Hindlimb muscle (tissue), 1 donor: ENCODE measurements at regions not wholly inside any gene's neighbourhood (a gene's known extent, or its start where the extent isn't known, plus 50 kb on each side); places are given as distances from the start of the nearest gene placed in this dataset.
"Not testable (repeated sequence)": the region's sequence is repeated elsewhere in the genome, so short reads cannot be mapped to it uniquely, and the experiment has no call there.

ENCODE experiments used
- DNase-seq: peaks from one replicate; pipeline ENCODE4 v3.0.0-alpha.2; 2013

DNA sequence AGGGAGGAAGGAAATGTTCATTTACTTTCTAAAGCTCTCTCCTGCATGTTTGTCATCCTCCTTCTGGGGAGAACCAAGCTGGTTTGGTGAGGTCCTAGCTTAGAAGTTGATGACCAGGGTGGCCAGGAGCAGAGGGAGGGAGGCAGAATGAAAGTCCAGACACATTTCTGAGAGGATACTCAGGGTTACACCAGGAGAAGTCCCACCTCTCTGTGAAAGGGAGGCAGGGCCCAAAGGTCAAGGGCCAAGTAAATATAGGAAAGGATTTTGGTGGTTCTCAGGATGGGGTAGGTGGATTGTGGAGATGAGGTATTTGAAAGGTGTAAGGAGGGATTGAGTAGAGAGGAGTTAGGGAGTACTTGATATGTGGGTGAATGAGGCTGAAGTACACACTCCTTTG, 58.0 kb upstream of the FBXO11 start:
- DNase-seq, result no peak

DNA sequence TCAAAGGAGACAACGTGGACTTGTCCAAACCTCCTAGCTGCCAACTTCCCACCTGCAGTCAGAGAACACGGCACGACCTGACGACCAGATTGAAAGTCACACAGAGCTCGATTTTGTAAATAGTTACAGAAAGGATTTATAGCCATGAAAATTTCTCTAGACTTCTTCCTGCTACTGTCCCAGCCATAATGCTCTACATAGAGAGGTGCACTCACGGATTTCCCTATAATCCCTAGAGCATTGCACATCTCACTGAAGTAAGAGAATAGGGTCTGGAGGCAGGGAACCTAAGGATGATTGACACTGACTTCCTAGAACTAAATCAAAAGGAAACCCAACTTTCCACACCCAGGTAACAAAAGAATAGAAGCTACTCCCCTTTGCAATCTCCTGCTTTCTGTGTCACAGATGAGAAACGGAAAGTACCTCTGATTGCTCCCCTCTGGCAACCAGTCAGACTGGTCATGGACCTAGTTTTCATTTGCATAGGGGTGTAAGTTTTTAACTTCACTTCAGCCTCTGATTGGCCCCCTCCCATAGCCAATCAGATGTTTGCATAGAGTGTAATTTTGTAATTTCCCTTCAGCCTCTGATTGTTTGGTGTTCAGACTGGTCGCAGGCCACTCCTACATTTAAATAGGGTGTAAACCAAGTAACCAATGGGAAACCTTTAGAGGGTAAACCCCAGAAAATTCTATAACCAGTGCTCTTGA, 58.6 kb upstream of the FBXO11 start:
- no peak for DNase-seq

DNA sequence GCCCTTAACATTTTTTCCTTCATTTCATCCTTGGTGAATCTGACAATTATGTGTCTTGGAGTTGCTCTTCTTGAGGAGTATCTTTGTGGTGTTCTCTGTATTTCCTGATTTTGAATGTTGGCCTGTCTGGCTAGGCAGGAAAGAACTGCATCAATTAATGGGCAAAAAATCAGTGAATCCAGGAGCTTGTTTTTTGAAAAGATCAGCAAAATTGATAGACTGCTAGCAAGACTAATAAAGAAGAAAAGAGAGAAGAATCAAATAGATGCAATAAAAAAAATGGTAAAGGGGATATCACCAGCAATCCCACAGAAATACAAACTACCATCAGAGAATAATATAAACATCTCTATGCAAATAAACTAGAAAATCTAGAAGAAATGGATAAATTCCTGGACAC, 70.4 kb upstream of the FBXO11 start:
- DNase-seq, result not testable (repeated sequence)

GRCh38 chr2:47984041-47984440, 77.7 kb upstream of the FBXO11 start:
- no peak for DNase-seq

GRCh38 chr2:47990503-47990902, 84.2 kb upstream of the FBXO11 start:
- DNase-seq, result no peak

DNA sequence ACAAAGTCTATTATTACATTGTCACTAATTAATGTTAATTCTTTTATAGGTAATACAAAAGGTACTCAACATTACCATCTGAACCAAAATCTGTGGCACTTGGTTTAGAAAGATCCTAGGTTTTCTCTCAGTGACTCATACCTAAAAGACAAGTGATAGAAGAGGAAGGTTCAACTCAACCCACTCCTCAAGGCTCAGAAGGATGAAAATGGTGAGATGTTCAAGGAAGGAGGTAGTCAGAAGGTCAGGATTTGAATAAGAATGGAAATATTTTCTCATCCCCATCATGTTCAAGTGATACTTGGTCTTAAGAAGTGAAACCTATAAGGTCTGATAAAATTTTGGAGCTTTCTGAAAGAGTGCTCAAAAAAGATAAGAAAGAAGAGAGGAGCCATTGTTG, 86.4 kb upstream of the FBXO11 start:
- no peak for DNase-seq

DNA sequence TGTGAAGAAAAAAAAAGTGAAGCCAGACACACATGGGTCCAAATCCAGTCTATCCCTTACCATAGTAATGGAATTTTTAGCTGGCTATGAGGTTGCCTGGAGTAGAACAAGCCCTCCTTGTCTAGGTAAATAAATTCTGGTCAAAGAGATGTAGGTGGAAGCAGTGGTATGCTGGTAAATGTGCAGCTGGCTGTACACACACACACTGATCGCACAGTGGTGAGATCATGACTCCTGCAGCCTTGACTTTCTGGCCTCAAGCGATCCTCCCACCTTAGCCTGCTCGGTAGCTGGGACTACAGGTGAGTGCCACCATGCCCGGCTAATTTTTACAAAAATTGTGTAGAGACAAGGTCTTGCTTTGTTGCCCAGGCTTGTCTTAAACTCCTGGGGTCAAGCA, 90.5 kb upstream of the FBXO11 start:
- no peak for DNase-seq

- no peak for DNase-seq
Measured at GRCh38 chr2:47999512-47999911, 93.2 kb upstream of the FBXO11 start.

GRCh38 chr2:48001498-48001897, 95.2 kb upstream of the FBXO11 start:
- no peak for DNase-seq

DNA sequence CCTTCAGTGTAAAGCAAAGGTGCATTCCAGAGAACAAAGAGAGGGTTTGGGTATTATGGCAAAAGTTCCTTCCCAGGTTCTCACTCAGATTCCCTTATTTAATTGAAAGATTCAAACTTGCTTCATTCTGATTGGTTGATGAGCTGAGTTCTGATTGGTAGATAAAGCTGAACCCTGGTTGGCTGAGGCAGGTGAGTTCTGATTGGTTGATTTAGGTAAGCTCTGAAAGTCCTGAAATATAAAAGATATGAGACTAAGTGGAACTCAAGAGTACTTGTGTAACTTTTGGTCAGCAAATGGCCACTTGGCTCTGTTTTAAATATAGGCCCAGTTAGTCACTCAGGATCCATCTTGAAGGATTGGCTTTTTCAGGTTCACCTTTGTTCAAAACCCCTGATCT, 99.8 kb upstream of the FBXO11 start:
- no peak for DNase-seq

DNA sequence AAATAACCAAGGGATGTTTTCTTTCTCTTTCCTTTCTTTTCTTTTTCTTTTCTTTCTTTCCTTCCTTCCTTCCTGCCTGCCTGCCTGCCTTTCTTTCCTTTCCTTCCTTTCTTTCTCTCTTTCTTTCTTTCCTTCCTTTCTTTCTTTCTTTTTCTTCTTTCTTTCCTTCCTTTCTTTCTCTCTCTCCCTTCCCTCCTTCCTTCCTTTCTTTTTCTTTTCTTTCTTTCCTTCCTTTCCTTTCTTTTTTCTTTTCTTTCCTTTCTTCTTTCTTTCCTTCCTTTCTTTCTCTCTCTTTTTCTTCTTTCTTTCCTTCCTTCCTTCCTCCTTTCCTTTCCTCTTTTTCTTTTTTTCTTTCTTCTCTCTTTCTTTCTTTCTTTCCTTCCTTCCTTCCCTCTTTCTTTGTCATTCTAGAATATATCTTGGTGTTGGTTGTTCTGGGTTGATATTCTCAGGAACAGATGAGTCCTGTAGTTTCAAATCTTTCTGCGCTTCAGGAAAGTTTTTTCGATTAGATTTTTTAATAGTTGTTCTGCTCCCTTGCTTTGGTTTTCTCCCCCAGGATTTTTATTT, 101.5 kb upstream of the FBXO11 start:
- DNase-seq, result no peak

- DNase-seq, result no peak
Measured at GRCh38 chr2:48009256-48009655, 103.0 kb upstream of the FBXO11 start.

DNA sequence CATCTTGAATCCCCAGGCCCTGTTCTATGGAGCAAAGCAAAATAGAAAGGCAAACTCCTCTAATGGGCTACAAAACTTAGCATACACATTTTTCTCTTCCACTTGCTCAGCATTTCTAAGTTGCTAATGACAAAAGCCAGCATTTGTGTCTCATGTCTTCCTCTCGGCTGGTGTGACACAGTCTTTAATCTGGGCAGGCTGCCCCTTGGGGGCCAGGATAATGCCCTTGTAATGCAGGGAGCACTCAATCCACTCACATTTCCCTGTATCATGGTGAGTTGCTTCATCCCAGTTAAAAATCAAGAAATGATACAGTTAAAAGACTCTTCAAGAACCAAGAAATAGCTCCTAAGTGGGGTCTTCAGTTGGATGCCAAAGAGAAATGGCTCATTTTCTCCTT, 109.1 kb upstream of the FBXO11 start:
- no peak for DNase-seq

- no peak for DNase-seq
Measured at GRCh38 chr2:48016225-48017019, 110.1 kb upstream of the FBXO11 start.

DNA sequence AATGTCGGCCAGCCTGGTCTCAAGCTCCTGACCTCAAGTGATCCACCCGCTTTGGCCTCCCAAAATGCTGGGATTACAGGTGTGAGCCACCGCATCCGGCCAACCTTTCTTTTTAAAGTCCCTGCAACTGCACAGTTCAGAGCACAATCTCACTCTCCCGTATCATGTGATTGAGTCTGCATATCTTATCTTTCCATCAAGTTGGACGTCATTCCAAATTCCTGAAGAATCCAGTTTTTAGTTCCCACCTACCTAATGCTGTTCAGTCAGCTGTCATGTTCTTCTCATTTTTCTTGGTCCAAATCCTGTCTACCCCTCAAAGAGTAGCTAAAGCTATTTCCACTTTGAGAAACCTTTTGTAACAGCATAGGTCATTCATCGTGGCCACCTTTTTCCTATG, 110.8 kb upstream of the FBXO11 start:
- DNase-seq, result no peak

- DNase-seq, result no peak
Measured at GRCh38 chr2:48018480-48018879, 112.2 kb upstream of the FBXO11 start.

DNA sequence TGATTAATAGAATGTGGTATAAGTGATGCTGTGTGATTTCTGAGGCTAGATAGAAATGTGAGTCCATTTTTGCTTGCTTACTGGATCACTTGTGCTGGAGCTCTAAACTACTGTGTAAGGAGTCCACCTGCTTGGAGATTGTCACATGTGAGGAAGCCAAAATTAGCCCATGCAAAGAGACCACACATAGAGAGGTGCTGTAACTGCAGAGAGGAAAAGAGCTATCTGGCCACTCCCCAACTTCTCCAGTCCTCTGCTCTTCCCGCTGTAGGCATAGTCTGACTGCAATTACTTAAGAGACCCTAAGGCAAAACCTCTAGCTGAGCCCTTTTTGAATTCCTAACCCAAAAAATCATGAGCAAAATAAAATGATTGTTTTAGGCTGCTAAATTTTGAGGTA, 120.6 kb upstream of the FBXO11 start:
- DNase-seq, result no peak

DNA sequence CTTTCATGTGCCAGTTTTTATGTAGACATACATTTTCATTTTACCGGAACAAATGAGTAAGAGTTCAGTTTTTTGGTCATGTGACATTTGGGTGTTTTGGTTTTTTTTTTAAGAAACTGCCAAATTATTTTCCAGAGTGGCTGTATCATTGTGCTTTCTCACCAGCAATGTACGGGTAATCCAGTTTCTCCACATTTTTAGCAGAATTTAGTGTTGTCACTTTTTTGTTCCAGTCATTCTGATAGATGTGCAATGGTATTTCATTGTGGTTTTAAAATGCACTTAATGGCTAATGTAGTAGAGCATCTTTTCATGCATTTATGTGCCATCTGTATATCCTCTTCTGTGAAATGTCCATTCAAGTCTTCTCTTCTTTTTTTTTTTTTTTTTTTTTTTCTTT, 126.5 kb upstream of the FBXO11 start:
- no peak for DNase-seq

GRCh38 chr2:48034295-48034694, 128.0 kb upstream of the FBXO11 start:
- DNase-seq, result no peak

GRCh38 chr2:48036312-48036711, 130.0 kb upstream of the FBXO11 start:
- DNase-seq, result no peak

DNA sequence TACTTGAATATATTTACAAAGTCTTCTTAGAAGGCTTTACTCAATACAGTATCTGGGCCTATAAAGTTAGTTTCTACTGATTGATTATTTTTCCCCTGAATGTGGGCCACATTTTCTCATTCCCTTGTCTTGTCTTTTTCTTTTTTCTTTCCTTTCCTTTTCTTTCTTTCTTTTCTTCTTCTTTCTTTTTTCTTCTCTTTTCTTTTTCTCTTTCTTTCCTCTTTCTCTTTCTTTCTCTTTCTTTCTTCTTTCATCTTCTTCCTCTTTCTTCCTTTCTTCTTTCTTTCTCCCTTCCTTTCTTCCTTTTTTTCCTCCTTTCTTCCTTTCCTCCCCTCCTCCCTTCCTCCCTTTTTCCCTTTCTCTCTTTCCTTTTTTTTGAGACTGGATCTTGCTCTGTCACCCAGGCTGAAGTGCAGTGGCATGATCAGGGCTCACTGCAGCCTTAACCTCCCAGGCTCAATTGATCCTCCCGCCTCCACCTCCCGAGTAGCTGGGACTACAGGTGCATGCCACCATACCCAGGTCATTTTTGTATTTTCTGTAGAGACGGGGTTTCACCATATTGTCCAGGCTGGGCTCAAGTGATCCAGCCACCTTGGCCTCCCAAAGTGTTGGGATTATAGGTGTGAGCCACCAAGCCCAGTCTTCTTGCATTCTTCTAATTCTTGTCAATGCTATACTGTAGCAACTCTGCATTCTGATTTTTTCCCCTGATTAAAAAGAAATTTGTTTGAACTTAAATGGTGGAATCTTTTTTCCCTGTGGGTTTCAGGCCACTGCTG, 133.1 kb upstream of the FBXO11 start:
- DNase-seq, result no peak

DNA sequence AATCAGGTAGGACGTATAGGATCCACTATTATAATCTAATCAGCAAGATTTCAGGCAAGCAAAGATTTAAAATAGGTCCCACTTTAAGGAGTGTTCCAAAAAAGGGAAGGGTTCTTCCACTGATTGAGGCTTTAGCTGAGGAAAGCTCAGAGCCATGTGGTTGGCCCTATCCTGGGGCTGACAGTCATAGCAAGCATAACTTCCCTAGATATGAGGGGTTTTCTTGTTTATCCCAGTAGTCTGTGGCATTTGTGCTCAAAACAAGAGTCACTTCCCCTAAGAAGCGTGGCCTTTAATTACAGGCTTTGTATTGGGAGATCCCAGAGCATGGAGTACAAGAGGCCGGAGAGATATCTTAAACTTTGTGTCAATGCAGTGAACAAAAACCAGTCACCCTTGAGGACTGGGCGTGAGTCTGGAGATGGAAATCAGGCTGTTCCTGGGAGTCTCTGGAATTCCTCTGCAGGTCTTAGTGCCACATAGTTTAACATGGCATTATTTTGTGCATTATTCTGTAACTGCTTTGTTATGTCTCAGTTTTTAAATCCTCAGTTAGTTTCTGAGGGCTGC, 136.9 kb upstream of the FBXO11 start:
- DNase-seq, result peak; percentile 10

DNA sequence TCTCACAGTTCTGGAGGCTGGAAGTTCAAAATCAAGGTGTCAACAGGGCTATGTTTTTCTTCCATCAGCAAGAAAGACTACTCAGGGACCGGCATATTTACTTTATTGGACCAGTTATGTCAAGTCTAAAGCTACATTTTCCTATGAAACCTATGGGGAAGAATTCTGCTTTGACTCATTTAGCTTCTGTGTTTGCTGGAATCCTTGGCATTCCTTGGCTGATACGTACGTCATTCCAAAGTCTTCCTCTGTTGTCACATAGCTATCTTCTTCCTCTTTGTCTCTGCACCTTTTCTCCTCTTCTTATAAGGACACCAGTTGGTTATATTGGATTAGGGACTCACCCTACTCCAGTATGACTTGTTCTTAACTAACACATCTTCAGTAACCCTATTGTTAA, 137.4 kb upstream of the FBXO11 start:
- no peak for DNase-seq
